Activated naive CD8-positive, alpha-beta T cell treated with anti-CD3 and anti-CD28 coated beads for 36 hours (primary cell): ENCODE measurements at regions not wholly inside any gene's neighbourhood (a gene's known extent, or its start where the extent isn't known, plus 50 kb on each side); places are given as distances from the start of the nearest gene placed in this dataset.

Experiments used
- DNase-seq: peaks from one replicate; pipeline ENCODE4 v3.0.0; 2021
- H3K27ac Mint-ChIP-seq: one replicate; pipeline ENCODE4 v1.8.0; 2022; ENCODE audit warnings: mild to moderate bottlenecking, moderate library complexity, mixed read lengths
- H3K27me3 Mint-ChIP-seq: one replicate; pipeline ENCODE4 v1.8.0; 2022; ENCODE audit warnings: mild to moderate bottlenecking, mixed read lengths
- H3K36me3 Mint-ChIP-seq: one replicate; pipeline ENCODE4 v1.8.0; 2021; ENCODE audit warnings: mild to moderate bottlenecking, mixed read lengths
- H3K4me1 Mint-ChIP-seq: one replicate; pipeline ENCODE4 v1.8.0; 2021; ENCODE audit warnings: mixed read lengths
- H3K4me3 Mint-ChIP-seq: one replicate; pipeline ENCODE4 v1.8.0; 2022; ENCODE audit warnings: mild to moderate bottlenecking, moderate library complexity, mixed read lengths
- H3K9me3 Mint-ChIP-seq: one replicate; pipeline ENCODE4 v1.8.0; 2022; ENCODE audit warnings: mixed read lengths

DNA sequence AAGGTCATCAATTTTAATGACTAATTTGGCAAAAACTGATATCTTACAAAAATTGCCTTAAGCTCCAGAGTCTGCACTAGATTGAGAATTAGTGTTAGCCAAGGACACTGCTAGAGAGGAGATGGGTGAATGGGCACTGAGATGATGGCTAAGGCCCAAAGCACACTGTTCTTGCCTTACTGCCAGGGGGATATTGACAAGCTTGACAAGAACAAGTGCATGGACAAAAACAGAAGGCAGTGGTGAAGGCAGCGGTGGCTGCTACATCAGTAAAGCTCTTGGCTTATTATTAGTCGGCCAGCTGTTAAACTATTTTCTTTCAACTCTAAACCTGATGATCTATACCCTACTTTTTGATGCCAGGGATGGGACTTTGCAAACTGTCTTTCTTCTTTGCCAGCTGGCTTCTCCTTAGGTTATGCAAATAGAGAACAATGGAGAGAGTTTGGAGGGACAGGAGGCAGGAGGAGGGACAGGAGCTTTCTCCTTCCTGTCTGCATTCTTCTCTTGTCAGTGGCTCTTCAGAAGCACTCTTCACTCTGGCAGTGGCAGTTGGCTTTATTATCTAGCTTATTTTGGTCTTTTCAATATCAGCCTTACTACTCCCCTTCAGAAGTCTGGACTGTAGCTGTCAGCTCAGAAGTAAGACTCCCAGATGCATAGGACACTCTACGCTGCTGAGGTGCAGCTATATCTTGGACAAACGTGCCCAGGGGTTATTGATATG lies 853.5 kb upstream of the TMPRSS15 start:
- H3K9me3 Mint-ChIP-seq: no peaks in the 10 kb centered on the region
- H3K36me3 Mint-ChIP-seq: no peaks in the 10 kb centered on the region
- H3K27ac Mint-ChIP-seq: no peak overlapping the region

DNA sequence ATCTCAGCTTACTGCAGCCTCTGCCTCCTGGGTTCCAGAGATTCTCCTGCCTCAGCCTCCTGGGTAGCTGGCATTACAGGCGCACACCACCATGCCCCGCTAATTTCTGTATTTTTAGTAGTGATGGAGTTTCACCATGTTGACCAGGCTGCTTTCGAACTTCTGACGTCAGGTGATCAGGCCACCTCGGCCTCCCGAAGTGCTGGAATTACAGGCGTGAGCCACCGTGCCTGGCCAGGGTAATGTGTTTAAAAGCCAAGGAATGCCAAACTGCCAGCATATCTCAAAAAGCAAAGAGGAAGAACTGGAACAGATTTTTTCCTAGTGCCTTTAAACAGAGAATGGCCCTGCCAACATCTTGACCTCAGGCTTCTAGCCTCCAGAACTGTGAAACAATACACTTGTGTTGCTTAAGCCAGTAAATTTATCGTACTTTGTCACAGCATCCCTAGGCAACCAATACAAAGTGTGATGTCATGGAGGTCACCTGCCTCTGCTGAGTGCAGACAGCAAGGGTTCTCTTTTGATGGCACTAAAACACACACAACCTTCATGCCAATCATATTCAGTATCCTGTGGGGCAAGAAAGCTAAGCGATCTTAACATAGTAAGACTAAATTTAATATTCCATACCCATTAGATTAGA lies 858.3 kb upstream of the TMPRSS15 start:
- Mint-ChIP-seq H3K4me3 (no peak overlapping the region), H3K9me3 (peaks cover 3% of the 10 kb centered on the region), H3K27me3 (no peaks in the 10 kb centered on the region), H3K36me3 (no peaks in the 10 kb centered on the region), H3K4me1 (no peaks in the 10 kb centered on the region), H3K27ac (no peak overlapping the region)
- DNase-seq: no peak

More for the DNA sequence above, 853.5 kb upstream of the TMPRSS15 start:
- no peak for DNase-seq
- no peaks in the 10 kb centered on the region for H3K27me3 Mint-ChIP-seq
- no peaks in the 10 kb centered on the region for H3K4me1 Mint-ChIP-seq
- no peak overlapping the region for H3K4me3 Mint-ChIP-seq

DNA sequence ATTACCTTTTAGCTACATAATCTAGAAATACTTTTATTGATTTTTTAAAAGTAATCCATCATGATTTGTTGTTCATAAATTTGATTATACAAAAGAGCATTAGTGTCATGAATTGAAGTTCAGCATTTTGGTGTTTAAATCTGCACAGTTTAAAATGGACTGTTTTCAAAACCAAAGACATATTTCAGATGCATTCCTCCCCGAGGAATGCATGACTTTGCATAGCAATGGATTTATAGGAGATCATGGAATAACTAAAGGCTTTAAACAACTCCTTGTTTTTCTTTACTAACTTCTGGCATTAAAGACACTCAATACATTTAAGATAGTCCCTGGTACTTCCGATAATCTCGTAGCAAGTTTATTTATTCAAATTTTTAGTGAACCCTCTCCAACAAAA lies 863.1 kb upstream of the TMPRSS15 start:
- Mint-ChIP-seq H3K4me1 (no peaks in the 10 kb centered on the region), H3K4me3 (no peak overlapping the region), H3K36me3 (no peaks in the 10 kb centered on the region), H3K27ac (no peak overlapping the region), H3K9me3 (peaks cover 3% of the 10 kb centered on the region), H3K27me3 (no peaks in the 10 kb centered on the region)
- DNase-seq: no peak

DNA sequence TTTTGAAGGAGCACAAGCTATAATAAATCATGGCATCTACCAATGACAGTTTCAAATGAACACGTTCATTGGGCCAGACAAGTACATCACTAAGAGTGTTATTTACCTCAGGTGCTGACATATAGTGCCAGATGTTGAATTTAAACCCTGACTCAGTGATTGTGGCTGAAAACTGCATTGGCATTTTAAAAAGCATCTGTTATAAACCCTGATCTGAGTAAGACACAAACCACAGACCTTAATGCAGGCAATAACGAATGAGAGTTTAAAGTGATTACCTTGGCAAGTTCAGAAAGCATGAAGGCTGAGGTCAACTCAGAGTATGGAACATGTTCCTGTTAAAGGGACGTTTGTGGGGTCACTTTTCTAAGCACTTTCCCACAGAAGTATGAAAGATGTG lies 865.1 kb upstream of the TMPRSS15 start:
- no peak overlapping the region for H3K4me3 Mint-ChIP-seq
- peaks cover 6% of the 10 kb centered on the region for H3K9me3 Mint-ChIP-seq
- no peaks in the 10 kb centered on the region for H3K4me1 Mint-ChIP-seq
- DNase-seq: no peak
- H3K36me3 Mint-ChIP-seq: no peaks in the 10 kb centered on the region
- no peak overlapping the region for H3K27ac Mint-ChIP-seq
- H3K27me3 Mint-ChIP-seq: no peaks in the 10 kb centered on the region

DNA sequence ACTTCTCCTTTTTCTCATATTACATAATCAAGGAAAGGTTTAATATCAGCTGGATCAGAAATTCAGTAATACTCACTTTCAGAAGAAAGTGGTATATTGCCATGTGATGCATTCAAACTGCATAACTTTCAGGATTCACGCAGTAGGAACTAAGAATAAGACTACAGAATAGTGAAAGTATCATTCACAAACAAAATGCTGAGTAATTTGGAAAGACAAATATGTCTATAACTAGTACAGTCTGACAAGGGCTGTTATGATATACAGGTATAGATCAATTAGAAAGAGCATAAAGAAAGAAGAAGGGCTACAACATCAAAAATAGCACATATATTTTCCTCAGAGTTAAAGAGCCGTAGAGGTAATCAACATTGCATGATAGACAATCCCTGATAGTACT lies 871.5 kb upstream of the TMPRSS15 start:
- no peak for DNase-seq
- no peaks in the 10 kb centered on the region for H3K27me3 Mint-ChIP-seq
- no peak overlapping the region for H3K27ac Mint-ChIP-seq
- H3K4me1 Mint-ChIP-seq: no peaks in the 10 kb centered on the region
- H3K9me3 Mint-ChIP-seq: peaks cover 3% of the 10 kb centered on the region
- H3K36me3 Mint-ChIP-seq: no peaks in the 10 kb centered on the region
- no peak overlapping the region for H3K4me3 Mint-ChIP-seq

DNA sequence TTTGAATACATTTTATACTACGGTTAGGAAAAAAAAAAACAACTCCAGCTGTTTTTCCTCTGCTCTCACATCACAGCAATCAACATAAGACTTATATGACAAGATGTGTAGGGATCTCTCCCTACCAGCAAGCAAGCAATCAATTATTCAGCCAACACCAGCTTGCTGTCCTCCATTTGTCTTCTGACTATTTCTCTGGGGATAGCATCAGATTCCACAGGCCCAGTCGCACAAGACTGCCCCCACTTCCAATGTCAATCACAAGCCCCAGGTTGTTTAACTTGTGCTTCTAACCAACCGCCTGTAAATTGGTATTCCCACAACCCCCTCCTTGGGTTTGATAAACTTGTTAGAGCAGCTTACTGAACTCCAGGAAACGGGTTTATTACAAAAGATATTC lies 873.1 kb upstream of the TMPRSS15 start:
- Mint-ChIP-seq H3K4me1 (no peaks in the 10 kb centered on the region), H3K27me3 (no peaks in the 10 kb centered on the region), H3K27ac (no peak overlapping the region), H3K36me3 (no peaks in the 10 kb centered on the region), H3K9me3 (peaks cover 3% of the 10 kb centered on the region), H3K4me3 (no peak overlapping the region)
- no peak for DNase-seq

DNA sequence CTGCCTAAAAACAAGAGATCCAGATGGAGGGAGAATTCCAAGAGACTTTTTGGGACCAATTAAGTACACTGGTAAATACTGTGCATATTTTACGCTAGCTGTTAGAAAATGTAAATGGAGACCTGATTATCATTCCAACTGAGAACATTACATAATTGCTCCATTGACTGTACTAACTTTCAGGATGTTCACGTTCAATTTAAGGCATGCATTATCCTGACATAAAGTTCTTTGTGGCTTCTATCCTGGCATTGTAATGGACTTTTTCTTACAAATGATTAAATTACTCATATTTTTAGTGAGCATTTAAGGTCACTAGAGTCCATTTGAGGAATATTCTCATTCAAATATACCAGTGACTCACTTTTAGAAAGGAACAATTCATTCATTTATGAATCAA lies 883.3 kb upstream of the TMPRSS15 start:
- Mint-ChIP-seq H3K27ac (no peak overlapping the region), H3K9me3 (peaks cover 2% of the 10 kb centered on the region), H3K36me3 (no peaks in the 10 kb centered on the region), H3K4me3 (no peak overlapping the region), H3K4me1 (no peaks in the 10 kb centered on the region), H3K27me3 (no peaks in the 10 kb centered on the region)
- no peak for DNase-seq

DNA sequence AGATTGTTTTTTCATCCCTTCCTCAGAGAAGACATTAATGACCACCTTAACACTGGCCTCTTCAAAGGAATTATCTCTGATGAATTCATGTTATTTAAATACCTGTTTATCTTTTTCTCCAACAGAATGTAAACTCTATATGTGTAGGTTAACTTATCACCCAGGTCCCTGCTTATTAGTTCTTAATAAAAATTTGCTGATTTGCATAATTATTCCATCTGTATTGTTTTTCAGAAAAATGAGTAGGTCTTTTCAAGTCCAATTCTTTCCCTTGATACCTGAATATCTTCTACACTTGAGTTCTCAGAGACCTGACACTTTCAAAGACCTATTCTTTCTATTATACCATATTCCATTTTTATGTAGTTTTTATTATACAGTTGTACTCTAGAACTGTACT lies 886.7 kb upstream of the TMPRSS15 start:
- peaks cover 9% of the 10 kb centered on the region for H3K9me3 Mint-ChIP-seq
- no peaks in the 10 kb centered on the region for H3K36me3 Mint-ChIP-seq
- H3K4me3 Mint-ChIP-seq: no peak overlapping the region
- no peaks in the 10 kb centered on the region for H3K4me1 Mint-ChIP-seq
- no peak for DNase-seq
- H3K27me3 Mint-ChIP-seq: no peaks in the 10 kb centered on the region
- H3K27ac Mint-ChIP-seq: no peak overlapping the region

DNA sequence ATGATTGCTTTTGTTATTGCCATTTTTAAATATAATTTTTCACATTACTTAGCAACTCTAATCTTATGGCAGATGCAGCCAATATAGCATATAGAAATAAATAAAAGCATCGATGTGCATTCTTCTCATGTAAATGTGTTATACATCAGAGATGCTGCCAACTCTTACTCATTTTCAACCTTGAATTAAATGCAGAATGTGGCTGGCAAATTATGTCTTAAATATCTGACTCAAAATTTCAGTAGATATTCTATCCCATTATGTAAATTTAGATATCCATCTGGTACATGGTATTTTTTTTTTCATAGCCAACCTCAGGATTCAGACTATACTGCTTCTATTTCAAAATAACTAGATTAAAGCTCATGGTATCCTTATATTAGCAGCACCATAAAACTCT lies 916.7 kb upstream of the TMPRSS15 start:
- Mint-ChIP-seq H3K36me3 (no peaks in the 10 kb centered on the region), H3K4me1 (no peaks in the 10 kb centered on the region), H3K27ac (no peak overlapping the region), H3K9me3 (peaks cover 2% of the 10 kb centered on the region), H3K27me3 (no peaks in the 10 kb centered on the region), H3K4me3 (no peak overlapping the region)
- DNase-seq: no peak

DNA sequence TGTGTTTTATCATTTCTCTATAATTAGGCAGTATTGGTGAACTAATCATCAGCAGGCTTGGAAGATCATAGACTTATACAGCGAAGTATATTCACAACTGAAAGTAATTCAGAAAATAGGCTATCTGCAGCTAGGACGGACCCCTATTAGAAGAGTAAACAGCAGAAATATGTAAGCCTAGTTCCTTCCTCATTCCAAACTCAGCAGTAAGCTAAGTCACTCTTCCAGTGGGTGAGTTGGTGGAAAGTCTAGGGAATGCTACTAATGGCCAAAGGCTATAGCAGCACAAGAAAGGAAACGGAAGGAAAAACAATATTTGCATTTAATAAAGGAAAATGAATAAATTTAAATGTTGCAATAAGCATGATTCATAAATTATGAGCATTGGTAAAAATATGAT lies 918.1 kb upstream of the TMPRSS15 start:
- H3K9me3 Mint-ChIP-seq: no peaks in the 10 kb centered on the region
- H3K4me3 Mint-ChIP-seq: no peak overlapping the region
- H3K27ac Mint-ChIP-seq: no peak overlapping the region
- no peaks in the 10 kb centered on the region for H3K27me3 Mint-ChIP-seq
- no peak for DNase-seq
- H3K36me3 Mint-ChIP-seq: no peaks in the 10 kb centered on the region
- H3K4me1 Mint-ChIP-seq: no peaks in the 10 kb centered on the region

DNA sequence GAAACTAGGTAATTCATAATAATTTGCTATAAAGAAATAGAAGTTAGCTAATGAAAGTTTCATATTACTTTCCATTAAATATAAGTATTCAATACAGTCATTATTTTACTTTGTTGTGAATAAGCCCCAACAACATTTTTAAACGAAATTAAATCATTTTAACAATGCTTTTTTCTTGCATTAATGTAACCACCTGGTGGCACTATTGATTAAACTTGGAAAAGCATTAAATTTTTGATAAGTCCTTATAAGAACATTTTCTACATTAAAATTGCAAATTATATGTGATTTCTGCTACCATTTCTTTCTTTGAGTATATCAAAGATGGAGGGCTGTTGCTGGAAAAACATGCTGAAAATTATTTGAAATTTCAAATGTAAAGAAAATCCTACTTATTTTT lies 918.8 kb upstream of the TMPRSS15 start:
- Mint-ChIP-seq H3K9me3 (peaks cover under 1% of the 10 kb centered on the region), H3K27me3 (no peaks in the 10 kb centered on the region), H3K4me3 (no peak overlapping the region), H3K27ac (no peak overlapping the region), H3K36me3 (no peaks in the 10 kb centered on the region), H3K4me1 (no peaks in the 10 kb centered on the region)
- no peak for DNase-seq

DNA sequence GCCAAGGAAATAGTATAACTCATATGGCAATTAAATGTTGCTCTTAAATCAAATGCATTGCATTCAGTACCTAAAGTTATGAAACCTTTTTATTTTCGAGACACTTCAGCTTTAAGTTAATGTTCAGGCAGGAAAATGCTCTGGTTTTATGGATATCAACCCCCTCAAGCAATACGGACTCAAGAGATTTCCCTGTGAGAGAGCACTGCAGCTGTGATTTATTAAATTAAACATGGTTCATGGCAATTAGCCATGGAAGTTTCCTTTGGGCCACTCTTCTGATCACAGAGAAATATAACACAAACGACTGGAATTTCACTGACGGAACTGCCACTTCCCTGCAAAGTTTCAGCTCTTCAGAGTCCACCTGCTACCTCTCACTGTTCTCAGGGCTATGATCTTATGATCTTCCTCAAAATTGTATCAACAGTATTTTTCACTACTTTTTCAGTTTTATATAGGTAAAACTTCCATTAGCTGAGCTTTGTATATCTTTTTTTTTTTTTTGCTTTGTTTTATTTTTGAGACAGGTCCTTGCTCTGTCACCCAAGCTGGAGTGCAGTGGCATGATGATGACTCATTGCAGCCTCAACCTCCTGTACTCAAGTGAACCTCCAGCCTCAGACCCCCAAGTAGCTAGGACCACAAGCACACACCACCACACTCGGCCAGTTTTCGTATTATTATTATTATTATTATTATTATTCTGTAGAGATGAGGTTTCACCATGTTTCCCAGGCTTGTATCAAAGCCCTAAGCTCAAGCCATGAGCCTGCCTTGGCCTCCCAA lies 923.1 kb upstream of the TMPRSS15 start:
- Mint-ChIP-seq H3K9me3 (peaks cover 3% of the 10 kb centered on the region), H3K4me3 (no peak overlapping the region), H3K27me3 (no peaks in the 10 kb centered on the region), H3K4me1 (no peaks in the 10 kb centered on the region), H3K27ac (no peak overlapping the region), H3K36me3 (no peaks in the 10 kb centered on the region)
- DNase-seq: no peak

DNA sequence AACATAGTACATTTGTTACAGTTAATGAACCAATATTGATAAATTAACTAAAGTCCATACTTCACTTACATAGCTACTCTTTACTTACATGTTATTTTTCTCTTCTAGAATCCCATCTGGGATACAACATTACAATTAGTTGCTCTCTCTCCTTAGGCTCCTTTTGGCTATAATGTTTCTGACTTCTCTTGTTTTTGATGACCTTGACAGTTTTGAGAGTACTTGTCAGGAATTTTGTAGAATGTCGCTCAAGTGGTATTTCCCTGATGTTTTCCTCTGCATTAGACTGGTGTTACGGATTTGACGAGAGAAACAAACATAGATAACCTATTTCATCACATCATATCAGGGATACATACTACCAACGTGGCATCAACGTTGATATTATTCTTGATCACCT lies 925.4 kb upstream of the TMPRSS15 start:
- DNase-seq: no peak
- no peak overlapping the region for H3K27ac Mint-ChIP-seq

DNA sequence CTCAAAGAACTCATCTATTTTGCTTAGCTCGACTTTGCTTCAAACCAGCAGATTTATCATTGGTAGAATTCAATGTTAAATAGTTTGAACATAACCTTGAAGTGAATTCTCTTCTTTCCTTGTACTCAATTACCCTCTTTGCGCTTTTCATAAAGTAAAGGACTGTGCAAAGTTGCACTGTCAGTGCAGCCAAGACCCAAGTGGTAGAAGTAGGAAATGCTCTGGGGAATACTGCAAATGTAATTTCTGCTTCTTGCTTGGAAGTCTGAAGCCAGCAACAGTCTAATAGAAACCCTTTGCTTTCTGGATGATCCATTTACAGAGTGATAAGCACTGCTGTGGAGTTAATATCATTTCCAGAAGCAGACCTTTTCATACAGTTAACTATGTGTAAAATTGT lies 936.7 kb upstream of the TMPRSS15 start:
- no peaks in the 10 kb centered on the region for H3K9me3 Mint-ChIP-seq
- DNase-seq: no peak
- H3K4me1 Mint-ChIP-seq: no peaks in the 10 kb centered on the region
- H3K27ac Mint-ChIP-seq: no peak overlapping the region
- no peak overlapping the region for H3K4me3 Mint-ChIP-seq
- no peaks in the 10 kb centered on the region for H3K27me3 Mint-ChIP-seq
- H3K36me3 Mint-ChIP-seq: no peaks in the 10 kb centered on the region

More for the DNA sequence above, 925.4 kb upstream of the TMPRSS15 start:
- no peaks in the 10 kb centered on the region for H3K27me3 Mint-ChIP-seq
- peaks cover 3% of the 10 kb centered on the region for H3K9me3 Mint-ChIP-seq
- no peaks in the 10 kb centered on the region for H3K36me3 Mint-ChIP-seq
- H3K4me1 Mint-ChIP-seq: no peaks in the 10 kb centered on the region
- H3K4me3 Mint-ChIP-seq: no peak overlapping the region

DNA sequence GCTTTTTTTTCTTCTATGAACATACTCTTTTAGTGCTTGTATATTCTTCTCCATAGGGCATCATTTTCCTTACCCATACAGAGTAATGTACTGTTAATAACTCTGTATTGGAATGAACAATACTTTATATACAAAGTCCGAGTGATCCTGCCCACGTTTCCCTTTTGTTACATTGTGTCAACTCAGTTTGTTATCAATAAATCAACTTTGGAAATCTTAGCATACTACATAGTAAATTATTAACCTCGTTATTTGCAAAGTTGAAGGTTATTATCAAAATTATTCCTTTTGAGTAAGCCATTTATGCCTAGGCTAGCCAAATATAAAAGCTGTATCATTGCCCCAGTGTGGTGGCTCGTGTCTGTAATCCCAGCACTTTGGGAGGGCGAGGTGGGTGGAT lies 937.4 kb upstream of the TMPRSS15 start:
- Mint-ChIP-seq H3K4me3 (no peak overlapping the region), H3K4me1 (no peaks in the 10 kb centered on the region), H3K27me3 (no peaks in the 10 kb centered on the region), H3K27ac (no peak overlapping the region), H3K36me3 (no peaks in the 10 kb centered on the region), H3K9me3 (no peaks in the 10 kb centered on the region)
- no peak for DNase-seq
